GM13976 (cell line): ENCODE measurements at regions not wholly inside any gene's neighbourhood (a gene's known extent, or its start where the extent isn't known, plus 50 kb on each side); places are given as distances from the start of the nearest gene placed in this dataset.
"Not testable (repeated sequence)": the region's sequence is repeated elsewhere in the genome, so short reads cannot be mapped to it uniquely, and the experiment has no call there.

Experiments used
- DNase-seq: peaks from one replicate; pipeline ENCODE4 v3.0.0; 2012; ENCODE audit warnings: low spot score
- in situ Hi-C: fragments of 300-500 bp; cut with MboI; formaldehyde crosslinking; loops from one replicate; pipeline ENCODE4 v1.12.0; 2022; ENCODE audit warnings: low sequenced_read_pairs, mixed read lengths, inconsistent platforms; ENCODE audit not compliant: unreplicated experiment
- TF ChIP-seq, protein P1 (sequence below): IDR thresholded peaks from 2 replicates; pipeline ENCODE4 v1.5.1; 2012; ENCODE audit warnings: borderline replicate concordance, mild to moderate bottlenecking; ENCODE audit not compliant: insufficient read depth; ENCODE audit errors: extremely low read depth, missing control alignments, control extremely low read depth

- DNase-seq: no peak
- in situ Hi-C loops: no loop called here
- TF ChIP-seq, protein P1, sequence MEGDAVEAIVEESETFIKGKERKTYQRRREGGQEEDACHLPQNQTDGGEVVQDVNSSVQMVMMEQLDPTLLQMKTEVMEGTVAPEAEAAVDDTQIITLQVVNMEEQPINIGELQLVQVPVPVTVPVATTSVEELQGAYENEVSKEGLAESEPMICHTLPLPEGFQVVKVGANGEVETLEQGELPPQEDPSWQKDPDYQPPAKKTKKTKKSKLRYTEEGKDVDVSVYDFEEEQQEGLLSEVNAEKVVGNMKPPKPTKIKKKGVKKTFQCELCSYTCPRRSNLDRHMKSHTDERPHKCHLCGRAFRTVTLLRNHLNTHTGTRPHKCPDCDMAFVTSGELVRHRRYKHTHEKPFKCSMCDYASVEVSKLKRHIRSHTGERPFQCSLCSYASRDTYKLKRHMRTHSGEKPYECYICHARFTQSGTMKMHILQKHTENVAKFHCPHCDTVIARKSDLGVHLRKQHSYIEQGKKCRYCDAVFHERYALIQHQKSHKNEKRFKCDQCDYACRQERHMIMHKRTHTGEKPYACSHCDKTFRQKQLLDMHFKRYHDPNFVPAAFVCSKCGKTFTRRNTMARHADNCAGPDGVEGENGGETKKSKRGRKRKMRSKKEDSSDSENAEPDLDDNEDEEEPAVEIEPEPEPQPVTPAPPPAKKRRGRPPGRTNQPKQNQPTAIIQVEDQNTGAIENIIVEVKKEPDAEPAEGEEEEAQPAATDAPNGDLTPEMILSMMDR: no peak
These were observed 841.8 kb upstream of the TENM4 start for GRCh38 chr11:80282643-80283042.

GRCh38 chr11:80281194-80281593 lies 840.4 kb upstream of the TENM4 start:
- in situ Hi-C loops: no loop called here
- TF ChIP-seq, protein P1: no peak
- no peak for DNase-seq

DNA sequence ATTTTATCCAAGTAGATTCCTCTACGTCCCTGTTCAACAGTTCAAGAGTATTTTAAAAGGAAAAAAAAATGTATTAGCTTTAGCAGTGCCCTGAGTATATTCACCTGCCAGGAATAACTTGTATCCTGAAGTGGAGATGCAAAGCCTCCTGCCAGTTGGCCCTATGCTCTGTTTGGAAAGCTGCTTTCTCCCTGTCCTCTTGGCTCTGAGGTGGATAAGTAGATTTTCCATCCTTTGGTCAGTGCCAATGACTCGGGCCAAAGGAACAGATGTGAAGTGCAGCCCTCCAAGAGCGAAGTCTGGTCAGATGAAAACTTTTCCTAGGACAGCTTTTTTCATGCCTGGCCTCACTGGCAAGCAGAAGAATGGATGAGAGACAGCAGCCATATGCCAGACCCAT lies 839.9 kb upstream of the TENM4 start:
- in situ Hi-C loops: no loop called here

GRCh38 chr11:80261776-80262175 lies 820.9 kb upstream of the TENM4 start:
- in situ Hi-C loops: no loop called here
- no peak for DNase-seq
- TF ChIP-seq, protein P1: no peak

More for the DNA sequence above, 839.9 kb upstream of the TENM4 start:
- TF ChIP-seq, protein P1: no peak
- no peak for DNase-seq

GRCh38 chr11:80257319-80258015 lies 816.6 kb upstream of the TENM4 start:
- in situ Hi-C loops, DNase-seq: not testable (repeated sequence)

DNA sequence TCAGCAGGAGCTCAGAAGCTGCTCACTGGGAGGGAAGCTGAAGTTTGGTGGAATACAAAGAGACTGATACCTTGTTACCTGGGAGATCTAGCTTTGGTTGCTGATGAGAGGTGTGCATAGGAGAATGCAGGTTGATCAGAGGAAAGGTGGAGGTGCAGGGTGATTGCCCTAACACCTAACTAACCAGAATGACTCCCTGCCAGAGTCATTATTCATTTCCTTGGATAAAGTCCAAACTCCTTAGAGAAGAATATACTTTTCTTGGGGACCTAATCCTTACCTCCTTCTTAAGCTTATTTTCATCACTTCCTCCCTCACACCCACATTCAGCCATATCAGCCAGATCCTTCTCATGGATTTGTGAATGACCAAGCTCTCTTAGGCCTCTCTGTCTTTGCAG lies 814.2 kb upstream of the TENM4 start:
- TF ChIP-seq, protein P1: no peak
- in situ Hi-C loops: no loop called here
- DNase-seq: no peak

GRCh38 chr11:80241766-80242165 lies 800.9 kb upstream of the TENM4 start:
- no peak for DNase-seq
- TF ChIP-seq, protein P1: no peak
- in situ Hi-C loops: no loop called here
